Tibial nerve (tissue), 4 donors: ENCODE measurements at regions not wholly inside any gene's neighbourhood (a gene's known extent, or its start where the extent isn't known, plus 50 kb on each side); places are given as distances from the start of the nearest gene placed in this dataset.

Experiments
- DNase-seq, 2 donors: peaks; one replicate each; pipeline ENCODE4 v3.0.0-alpha.2; 2019; ENCODE audit warnings: low spot score in 2 of 2
- H3K27ac ChIP-seq, 4 donors: fragments of 200-600 bp; sonication (generic) in 3 of 4; one replicate each; pipeline ENCODE4 v1.5.1; 2017 to 2019; ENCODE audit warnings: mild to moderate bottlenecking in 1 of 4
- H3K27me3 ChIP-seq, 2 donors: fragments of 200-600 bp; sonication (generic) in 1 of 2; one replicate each; pipeline versions ENCODE4 v1.5.1 to v1.6.0; 2017 to 2019
- H3K36me3 ChIP-seq, 3 donors: fragments of 200-600 bp; sonication (generic); one replicate each; pipeline ENCODE4 v1.5.1; 2018 to 2019
- H3K4me1 ChIP-seq, 4 donors: fragments of 200-600 bp; sonication (generic) in 3 of 4; one replicate each; pipeline ENCODE4 v1.5.1; 2017 to 2019
- H3K4me3 ChIP-seq, 4 donors: fragments of 200-600 bp; sonication (generic) in 3 of 4; one replicate each; pipeline ENCODE4 v1.5.1; 2017 to 2019; ENCODE audit warnings: mild to moderate bottlenecking in 1 of 4, moderate library complexity in 1 of 4
- H3K9me3 ChIP-seq, 4 donors: fragments of 200-600 bp; sonication (generic) in 3 of 4; one replicate each; pipeline ENCODE4 v1.5.1; 2017 to 2019
- EP300 ChIP-seq, 2 donors: sonication (generic); formaldehyde crosslinking; IDR thresholded peaks; one replicate each; pipeline ENCODE4 v1.6.1; 2017; ENCODE audit warnings: antibody characterized with exemption in 2 of 2, mild to moderate bottlenecking in 1 of 2
- POLR2A ChIP-seq, 2 donors: fragments of 450-650 bp; IDR thresholded peaks; one replicate each; pipeline ENCODE4 v1.6.1; 2017; ENCODE audit warnings: antibody characterized with exemption in 2 of 2, mild to moderate bottlenecking in 2 of 2, moderate library complexity in 2 of 2
- WGBS, 2 donors: methylation state at CpG; one replicate each; pipeline ENCODE4 v1.1.5; 2018; 5-methylcytosine and 5-hydroxymethylcytosine counted together
- TF ChIP-seq, protein P1 (sequence below), 5 experiments: fragments of 200-600 bp in 3 of 5; fragments of 450-650 bp in 2 of 5; sonication (generic) in 3 of 5; IDR thresholded peaks; one replicate each; pipeline ENCODE4 v1.5.1; 2016 to 2019; ENCODE audit warnings: antibody characterized with exemption in 5 of 5, mild to moderate bottlenecking in 3 of 5, moderate library complexity in 2 of 5

DNA sequence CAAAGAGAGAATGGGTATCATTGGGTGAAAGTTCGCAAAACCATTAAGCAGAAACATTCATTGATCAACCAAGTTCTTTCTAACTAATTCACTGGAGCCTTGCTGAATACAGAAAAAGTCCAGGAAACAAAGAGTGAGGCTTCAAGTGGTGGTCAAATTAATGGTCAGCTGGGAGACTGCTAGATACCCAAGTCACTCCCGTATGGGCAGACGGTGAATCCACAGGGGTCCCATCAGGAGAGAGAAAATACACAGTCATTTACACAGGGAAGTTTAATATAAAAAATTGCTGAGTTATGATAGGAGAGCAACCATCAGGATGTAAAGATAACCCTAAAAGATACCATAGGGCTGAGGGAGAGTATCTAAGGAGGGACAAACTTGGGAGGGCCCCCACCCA lies 198.7 kb upstream of the DTNBP1 start:
- H3K27me3 ChIP-seq: no peaks in the 10 kb centered on the region
- TF ChIP-seq, protein P1, sequence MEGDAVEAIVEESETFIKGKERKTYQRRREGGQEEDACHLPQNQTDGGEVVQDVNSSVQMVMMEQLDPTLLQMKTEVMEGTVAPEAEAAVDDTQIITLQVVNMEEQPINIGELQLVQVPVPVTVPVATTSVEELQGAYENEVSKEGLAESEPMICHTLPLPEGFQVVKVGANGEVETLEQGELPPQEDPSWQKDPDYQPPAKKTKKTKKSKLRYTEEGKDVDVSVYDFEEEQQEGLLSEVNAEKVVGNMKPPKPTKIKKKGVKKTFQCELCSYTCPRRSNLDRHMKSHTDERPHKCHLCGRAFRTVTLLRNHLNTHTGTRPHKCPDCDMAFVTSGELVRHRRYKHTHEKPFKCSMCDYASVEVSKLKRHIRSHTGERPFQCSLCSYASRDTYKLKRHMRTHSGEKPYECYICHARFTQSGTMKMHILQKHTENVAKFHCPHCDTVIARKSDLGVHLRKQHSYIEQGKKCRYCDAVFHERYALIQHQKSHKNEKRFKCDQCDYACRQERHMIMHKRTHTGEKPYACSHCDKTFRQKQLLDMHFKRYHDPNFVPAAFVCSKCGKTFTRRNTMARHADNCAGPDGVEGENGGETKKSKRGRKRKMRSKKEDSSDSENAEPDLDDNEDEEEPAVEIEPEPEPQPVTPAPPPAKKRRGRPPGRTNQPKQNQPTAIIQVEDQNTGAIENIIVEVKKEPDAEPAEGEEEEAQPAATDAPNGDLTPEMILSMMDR (IDR thresholded peaks at IDR 0.05): no peak
- TF ChIP-seq POLR2A (IDR thresholded peaks at IDR 0.05) (no peak), EP300 (IDR thresholded peaks at IDR 0.05) (no peak)

DNA sequence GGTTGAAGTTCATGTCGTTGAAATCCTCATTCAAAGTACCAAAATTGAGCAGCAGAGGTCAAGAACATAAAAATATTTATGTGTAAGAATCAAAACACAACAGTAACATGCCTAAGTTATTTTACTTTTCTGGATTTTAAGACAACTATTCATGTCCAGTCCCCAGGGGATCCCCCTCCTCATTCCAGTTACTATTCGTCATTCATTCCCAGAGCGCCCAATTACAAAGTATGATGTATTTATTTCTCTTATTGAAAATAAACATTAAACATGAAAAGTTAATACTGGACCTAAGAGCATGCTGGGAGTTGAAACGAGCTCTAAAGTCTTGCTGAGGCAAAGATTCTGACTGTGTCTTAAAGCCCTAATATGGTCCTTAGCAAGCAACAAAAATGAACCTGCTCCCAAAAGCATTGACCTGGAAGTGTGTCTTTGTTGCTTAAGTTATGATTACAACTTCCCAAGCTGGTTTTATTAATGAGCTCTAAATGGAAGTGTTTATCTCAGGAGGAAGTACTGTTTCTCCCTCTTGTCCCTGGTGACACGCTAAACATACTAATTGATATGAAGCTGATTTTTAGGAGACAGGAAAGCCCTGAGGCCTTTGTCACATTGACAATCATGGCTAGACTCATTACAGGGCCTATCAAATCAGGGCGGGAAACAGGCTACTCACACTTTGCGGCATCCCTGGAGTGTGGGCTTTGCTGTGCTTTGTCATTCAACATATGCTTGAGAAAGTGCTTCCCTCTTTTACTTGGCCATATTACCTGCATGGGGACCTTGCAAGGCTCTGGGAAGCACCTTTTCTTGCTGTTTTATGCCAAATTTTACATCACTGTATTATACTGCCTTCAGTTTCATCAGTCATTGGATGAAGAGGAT lies 192.2 kb upstream of the DTNBP1 start:
- Histone ChIP-seq H3K27ac (no peak overlapping the region), H3K9me3 (peaks cover 0 to 2% (median 0%) of the 10 kb centered on the region in 4 donors), H3K4me1 (no peaks in the 10 kb centered on the region), H3K4me3 (no peak overlapping the region), H3K36me3 (no peaks in the 10 kb centered on the region), H3K27me3 (no peaks in the 10 kb centered on the region)
- WGBS, 2 donors: 47 to 57% methylated on average over 7 of the region's 7 CpGs
- no peak for DNase-seq
- no peak for TF ChIP-seq EP300 (IDR thresholded peaks at IDR 0.05)
- no peak for TF ChIP-seq POLR2A (IDR thresholded peaks at IDR 0.05)
- TF ChIP-seq, protein P1 (IDR thresholded peaks at IDR 0.05): no peak

More for the DNA sequence above, 198.7 kb upstream of the DTNBP1 start:
- H3K4me1 ChIP-seq: peaks cover 0 to 3% (median 0%) of the 10 kb centered on the region in 4 donors
- no peaks in the 10 kb centered on the region for H3K9me3 ChIP-seq
- H3K27ac ChIP-seq: no peak overlapping the region
- 92 to 93% methylated on average over 3 of the region's 3 CpGs for WGBS, 2 donors
- no peak for DNase-seq
- no peak overlapping the region for H3K4me3 ChIP-seq
- H3K36me3 ChIP-seq: no peaks in the 10 kb centered on the region

DNA sequence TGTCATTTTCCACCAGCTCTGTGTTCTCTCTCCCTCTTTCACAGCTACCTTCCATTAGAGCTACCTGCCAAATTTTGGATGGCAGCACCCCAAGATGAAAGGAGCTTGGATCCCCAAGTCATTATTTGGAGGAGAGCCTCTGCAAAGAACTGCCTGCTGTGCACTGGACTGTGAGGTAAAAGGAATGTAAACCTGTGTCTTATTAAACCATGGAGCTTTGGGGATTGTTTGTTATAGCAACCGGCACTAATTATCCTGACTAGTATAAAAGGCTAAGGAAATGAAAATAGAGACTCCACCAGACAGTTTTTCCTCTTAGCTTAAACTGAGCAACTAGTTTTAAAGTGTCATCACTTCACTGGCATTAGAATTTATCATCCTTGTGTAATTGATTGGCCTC lies 191.6 kb upstream of the DTNBP1 start:
- Histone ChIP-seq H3K36me3 (no peaks in the 10 kb centered on the region), H3K4me3 (no peak overlapping the region), H3K27me3 (no peaks in the 10 kb centered on the region), H3K27ac (no peak overlapping the region), H3K9me3 (peaks cover 0 to 2% (median 0%) of the 10 kb centered on the region in 4 donors), H3K4me1 (no peaks in the 10 kb centered on the region)
- no peak for TF ChIP-seq POLR2A (IDR thresholded peaks at IDR 0.05)
- no peak for TF ChIP-seq EP300 (IDR thresholded peaks at IDR 0.05)
- TF ChIP-seq, protein P1 (IDR thresholded peaks at IDR 0.05): no peak
- WGBS, 2 donors: 54 to 64% methylated on average over 1 of the region's 1 CpG
- DNase-seq: no peak

DNA sequence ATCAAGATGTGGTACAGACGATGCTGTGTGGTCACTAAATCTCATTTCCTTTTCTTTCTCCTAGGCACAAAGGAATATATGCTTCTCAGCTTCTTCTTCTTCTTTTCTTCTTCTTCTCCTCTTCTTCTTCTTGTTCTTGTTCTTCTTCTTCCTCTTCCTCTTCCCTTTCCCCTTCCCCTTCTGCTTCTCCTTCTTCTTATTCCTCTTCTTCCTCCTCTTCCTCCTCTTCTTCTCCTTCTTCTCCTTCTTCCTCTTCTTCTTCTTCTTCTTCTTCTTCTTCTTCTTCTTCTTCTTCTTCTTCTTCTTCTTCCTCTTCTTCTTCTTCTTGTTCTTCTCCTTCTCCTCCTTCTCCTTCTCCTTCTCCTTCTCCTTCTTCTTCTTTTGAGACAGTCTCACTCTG lies 190.4 kb upstream of the DTNBP1 start:
- 57 to 96% methylated on average over 1 of the region's 1 CpG for WGBS, 2 donors
- no peak for DNase-seq

DNA sequence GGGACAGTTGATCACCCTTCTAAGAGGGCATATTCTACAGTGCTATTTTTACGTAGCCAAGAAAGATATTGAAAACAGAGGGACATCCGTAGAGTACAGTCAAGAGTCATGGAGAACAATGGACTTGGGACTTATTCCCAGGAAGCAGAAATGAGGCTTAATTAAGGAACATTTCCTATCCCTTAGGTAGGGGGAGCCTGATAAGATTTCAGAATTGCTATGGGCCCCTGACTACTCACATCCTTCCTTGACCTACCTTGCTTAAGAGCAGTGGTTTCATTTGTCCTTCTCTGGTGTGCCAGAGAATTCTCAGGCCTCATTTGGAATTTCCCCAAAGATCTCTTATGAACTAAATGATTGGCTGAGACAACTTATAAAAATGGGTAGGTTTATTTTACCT lies 189.5 kb upstream of the DTNBP1 start:
- Histone ChIP-seq H3K36me3 (no peaks in the 10 kb centered on the region), H3K27me3 (no peaks in the 10 kb centered on the region), H3K9me3 (peaks cover 0 to 2% (median 0%) of the 10 kb centered on the region in 4 donors), H3K27ac (no peak overlapping the region), H3K4me1 (no peaks in the 10 kb centered on the region), H3K4me3 (no peak overlapping the region)
- 94% methylated on average over 2 of the region's 2 CpGs for WGBS, 2 donors
- no peak for TF ChIP-seq EP300 (IDR thresholded peaks at IDR 0.05)
- no peak for TF ChIP-seq POLR2A (IDR thresholded peaks at IDR 0.05)
- TF ChIP-seq, protein P1 (IDR thresholded peaks at IDR 0.05): no peak
- DNase-seq: no peak

More for the DNA sequence above, 190.4 kb upstream of the DTNBP1 start:
- no peaks in the 10 kb centered on the region for H3K4me1 ChIP-seq
- H3K4me3 ChIP-seq: no peak overlapping the region
- H3K9me3 ChIP-seq: peaks cover 0 to 2% (median 0%) of the 10 kb centered on the region in 4 donors
- H3K27ac ChIP-seq: no peak overlapping the region
- no peak for TF ChIP-seq POLR2A (IDR thresholded peaks at IDR 0.05)
- no peak for TF ChIP-seq EP300 (IDR thresholded peaks at IDR 0.05)
- TF ChIP-seq, protein P1 (IDR thresholded peaks at IDR 0.05): no peak
- H3K27me3 ChIP-seq: no peaks in the 10 kb centered on the region
- no peaks in the 10 kb centered on the region for H3K36me3 ChIP-seq
